OCI-M1 (cell line): ENCODE measurements at regions not wholly inside any gene's neighbourhood (a gene's known extent, or its start where the extent isn't known, plus 50 kb on each side); places are given as distances from the start of the nearest gene placed in this dataset.

ENCODE experiments used
- DNase-seq: peaks from one replicate; lab custom pipeline; 2025; lab: John Stamatoyannopoulos, UW

DNA sequence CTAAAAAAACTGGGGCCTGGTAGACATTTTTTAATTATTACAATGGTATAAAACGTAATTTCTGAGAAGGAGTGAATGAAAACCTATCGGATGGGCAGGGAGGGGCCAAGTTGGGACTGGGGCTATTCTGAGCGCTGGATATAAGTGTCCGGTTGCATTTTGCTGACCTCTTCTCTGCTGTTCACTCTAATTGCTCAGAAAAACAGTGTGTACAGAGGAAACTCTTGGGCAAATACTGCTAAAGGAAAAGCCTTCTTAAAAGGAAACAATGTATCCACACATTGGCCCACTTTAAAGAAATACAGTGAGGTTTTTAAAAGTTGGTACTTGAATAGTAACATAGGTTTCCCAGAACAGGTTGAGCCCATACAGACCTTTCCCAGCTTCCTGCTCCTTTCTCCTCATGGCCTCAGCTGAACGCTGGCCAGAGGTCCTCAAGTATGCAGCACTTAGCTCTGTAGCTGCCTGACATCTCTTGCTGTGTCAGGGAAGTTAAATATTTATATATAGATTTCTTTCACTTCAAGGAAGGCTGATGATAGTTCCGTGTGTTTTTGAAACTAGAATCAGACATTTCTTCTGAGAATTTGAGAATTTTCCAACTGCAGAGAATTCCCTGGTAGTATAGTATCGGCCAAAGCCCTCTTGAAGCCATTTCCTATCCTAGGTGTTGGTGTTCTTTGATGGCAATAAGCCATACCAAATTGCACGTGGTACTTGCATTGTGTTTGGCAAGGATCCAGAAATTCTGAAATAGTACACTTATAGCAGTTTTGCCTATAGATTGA is 97.1 kb upstream of the SLC4A4 start:
- no peak for DNase-seq

DNA sequence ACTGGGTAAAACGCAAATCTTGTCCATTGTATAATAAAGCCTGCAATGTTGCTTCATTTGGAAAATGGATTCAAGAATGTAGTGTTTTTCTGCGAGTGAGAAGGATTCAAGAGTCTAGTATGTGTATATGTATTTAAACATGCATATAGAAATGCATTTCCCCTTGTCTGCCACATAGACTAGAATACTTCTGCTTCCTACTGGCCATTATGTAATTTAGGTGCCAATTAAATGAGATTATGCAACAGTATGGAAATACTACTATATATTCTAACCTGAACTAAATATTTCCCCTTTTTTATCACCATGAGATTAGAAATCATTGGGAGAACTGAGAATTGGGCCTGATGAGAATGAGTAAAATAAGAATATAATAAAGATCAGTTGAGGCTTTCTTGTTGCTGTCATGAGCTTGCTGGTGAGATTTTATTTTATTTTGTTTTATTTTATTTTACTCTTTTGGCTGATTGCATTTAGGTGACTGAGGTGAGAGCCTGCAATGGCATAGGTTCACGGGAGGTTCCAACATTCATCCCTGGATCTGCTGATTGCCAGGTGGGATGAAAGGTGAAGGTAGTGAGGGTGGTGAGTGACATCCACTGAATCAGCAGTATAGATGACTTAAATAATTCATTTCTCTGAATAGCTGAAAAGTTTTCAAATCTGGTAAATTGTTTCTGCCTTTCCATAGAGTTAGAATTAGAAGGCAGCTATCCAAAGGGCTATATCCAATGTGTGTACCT is 95.6 kb upstream of the SLC4A4 start:
- peak; percentile 36 for DNase-seq

DNA sequence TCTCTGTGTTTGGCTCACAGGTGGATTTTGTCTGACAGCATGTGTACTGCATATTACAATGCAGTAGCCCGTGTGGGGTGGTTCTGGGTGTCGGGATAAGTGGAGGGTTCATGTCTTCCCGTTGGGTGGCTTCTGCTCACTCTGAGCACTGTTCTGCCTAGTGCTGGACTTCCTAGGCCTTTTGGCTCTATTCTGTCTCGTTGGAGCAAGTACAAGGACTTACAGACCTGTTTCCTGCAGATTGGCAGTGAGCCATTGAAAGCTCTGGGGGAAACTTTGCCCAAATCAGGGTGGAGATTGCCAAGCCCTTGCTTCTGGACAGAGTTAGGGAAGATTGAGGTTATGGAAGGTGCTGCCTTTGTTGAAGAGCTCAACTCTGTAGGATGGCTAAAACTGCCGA is 91.1 kb upstream of the SLC4A4 start:
- DNase-seq: no peak

DNA sequence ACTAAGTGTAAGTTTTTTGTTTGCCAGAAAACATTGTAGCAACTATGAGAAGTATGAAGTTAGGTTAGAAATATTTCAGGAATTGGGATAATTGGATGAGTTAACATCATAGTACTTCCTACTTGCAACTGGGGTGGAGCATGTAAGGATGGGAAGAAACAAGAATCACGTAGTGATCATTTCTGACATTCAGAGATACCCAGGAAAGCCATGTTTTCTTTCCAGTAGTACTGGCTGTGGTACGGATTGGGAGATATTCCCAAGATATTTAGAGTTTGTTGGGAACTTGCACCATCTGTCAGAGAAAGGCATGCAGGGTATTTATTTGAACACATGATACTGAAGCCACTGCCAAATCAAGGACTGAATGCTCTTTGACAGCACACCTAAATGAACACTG is 87.6 kb upstream of the SLC4A4 start:
- no peak for DNase-seq

- no peak for DNase-seq
These were observed 85.3 kb upstream of the SLC4A4 start for GRCh38 chr4:71253545-71253944.

DNA sequence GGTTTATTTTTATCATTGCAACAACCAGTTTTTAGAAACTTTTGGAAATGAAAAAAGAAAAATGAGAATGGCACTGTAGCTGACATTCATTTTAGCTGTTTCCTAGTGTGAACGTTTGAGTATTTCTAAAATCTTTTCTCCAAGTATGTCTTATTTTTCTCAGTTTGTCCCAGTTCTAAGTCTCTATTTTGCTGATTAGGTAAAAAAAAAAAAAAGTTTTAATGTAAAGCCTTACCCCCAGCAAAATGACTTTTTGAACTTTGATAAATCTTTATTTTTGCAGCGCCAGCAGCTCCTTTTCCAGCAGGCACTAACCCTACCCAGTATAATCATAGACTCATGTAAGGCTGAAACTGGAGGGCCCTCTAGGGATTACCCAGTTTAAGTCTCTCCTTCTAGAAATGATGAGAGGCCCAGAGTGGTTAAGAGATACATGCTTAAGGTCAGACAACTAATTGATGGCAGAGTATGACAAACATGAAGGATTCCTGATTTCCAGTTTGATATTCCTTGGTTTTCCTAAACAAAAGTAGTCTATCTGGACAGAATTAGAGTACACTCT is 84.3 kb upstream of the SLC4A4 start:
- peak; percentile 13 for DNase-seq

- no peak for DNase-seq
These were observed 82.8 kb upstream of the SLC4A4 start for GRCh38 chr4:71255976-71256375.

DNA sequence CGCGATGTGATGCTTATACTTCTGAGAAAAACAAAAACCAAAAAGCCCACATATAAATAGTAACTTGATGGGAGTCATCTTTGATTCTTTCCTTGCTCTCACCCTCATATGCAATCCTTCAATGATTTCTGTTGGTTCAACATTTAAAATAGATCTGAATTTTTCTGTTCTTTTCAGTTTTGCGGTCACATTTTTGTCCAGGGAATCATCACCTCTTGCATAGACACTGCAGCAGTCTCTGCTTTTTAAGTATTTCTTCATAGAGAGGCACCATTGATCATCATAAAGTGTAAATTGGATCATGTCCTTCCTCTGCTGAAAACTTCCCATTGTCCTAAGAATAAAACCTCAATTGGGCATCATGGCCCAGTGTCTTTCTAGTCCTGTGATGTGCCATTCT is 81.1 kb upstream of the SLC4A4 start:
- no peak for DNase-seq

DNA sequence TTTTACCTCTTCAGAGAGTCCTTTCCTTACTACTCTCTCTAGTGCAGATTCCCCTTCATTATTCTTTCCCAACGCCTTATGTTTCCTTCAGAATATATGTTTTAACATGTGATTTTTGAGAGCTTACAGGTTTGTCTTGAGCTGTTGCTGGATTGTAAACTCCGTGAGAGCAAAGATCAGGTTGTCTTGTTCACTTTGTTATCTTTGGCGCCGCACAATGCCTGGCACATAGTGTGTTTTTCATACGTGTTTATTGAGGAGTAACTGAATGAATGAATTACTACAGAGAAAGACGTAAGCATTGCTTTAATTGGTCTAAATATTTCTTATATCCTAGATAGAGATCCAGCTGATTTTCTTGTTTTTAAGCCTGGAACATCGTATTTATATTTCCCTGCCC is 80.5 kb upstream of the SLC4A4 start:
- no peak for DNase-seq

DNA sequence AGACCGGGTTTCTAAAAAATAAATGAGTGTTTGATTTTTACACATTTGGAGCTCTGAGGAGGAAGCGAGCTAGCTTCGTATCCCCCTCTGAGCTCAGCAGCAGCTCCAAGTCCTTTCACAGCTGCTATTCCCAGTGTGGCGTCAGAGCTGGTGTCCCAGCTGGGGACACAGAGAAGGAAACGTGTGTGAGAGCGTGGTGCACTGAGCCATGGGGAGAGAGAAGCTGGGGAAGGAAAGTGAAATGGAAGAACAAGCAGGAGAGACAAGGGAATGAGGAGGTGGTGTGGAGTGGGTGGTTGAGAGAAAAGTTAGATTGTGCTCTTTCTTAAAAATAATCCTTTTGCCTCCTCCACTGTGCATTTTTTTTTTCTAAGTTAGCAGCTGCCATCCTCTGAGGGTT is 79.5 kb upstream of the SLC4A4 start:
- no peak for DNase-seq

DNA sequence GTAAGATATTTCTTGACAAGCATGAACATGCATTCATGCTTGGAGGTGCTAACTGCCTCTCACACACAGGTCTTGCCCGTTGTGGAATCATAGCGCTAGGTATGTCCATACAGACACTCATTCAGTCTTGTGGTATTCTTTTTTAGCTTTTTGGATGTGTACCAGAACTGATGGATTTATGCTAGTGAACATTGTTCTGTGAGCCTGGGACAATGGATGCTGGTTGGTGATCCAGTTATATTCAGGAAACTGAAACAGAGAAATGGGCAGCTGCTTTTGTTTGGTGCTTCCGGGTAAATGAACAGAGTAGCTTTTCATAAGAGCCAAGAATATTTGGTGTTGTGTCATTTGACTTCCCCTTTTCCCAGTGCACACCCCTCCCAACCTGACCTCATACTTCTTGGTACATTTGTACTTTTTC is 78.9 kb upstream of the SLC4A4 start:
- peak; percentile 65 for DNase-seq

- DNase-seq: peak; percentile 12
These were observed 78.3 kb upstream of the SLC4A4 start for GRCh38 chr4:71260544-71260943.

DNA sequence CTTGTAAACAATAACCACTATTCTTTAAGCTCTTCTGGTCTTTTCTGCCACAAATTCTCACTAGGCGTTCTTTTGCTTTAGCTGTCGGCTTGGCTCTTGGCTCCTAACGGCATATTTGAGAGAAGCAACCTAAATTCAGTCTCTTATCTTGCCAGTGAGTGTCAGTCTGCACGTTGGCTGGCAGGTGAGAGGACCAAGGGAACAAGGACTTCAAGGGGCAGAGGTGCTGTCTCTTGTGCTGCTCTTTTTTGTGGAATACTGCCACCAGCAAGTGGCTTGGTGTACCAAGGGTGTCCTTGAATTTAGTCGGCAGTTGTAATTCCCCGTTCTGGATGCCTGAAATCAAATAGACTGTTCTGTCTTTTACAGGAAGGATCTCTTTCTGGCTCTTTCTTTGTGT is 77.8 kb upstream of the SLC4A4 start:
- no peak for DNase-seq

- DNase-seq: no peak
These were observed 77.1 kb upstream of the SLC4A4 start for GRCh38 chr4:71261633-71262121.

DNA sequence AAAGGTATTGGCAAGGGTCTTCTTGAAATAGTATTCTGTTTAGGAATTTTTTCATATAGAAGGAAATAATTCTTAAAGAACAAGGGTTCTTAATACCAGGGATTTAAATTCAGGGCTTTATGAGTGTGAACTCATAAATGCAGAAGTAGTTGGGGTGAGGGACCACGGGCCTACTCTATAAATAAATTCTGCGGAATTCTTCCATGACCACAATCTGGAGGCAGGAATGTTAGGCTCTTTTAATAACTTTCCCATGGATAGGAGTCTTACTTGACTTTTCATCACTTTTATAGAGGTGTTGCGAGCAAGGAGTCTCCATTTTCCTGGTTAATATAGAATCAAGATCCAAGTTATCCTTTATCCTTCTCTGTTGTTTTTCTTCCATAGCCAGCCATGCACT is 76.7 kb upstream of the SLC4A4 start:
- DNase-seq: no peak

DNA sequence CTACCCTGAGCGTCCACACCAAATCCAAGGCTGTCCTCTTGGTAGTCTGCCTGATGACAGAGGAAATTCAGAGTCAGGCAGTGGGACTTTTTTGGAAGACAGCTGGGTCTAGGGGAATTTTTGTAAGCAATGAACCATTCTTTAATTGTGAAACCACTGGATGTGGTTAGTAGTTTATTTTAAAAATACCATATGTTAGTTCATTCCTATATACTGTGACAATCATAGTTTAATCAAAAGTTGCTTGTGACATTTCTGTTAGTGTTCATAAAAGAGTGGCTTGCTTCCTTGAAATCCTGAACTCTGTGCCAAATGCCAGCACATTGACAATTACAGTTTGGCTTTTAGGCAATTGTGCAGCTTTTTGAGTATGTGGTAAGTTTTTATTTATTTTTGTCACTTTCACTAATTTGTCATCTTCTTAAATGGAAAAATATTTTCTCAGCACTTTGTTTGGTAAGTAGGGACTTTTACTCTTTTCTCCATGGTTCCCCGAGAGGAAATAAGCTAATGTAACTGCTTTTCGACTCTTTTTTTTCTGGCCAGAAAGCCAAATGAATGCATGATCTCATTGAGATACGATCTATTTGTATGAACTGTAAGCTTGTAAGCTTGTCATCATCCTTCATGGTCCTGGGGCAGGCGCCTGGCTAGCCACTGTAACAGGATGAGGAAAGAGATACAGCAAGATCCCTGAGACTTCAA is 72.6 kb upstream of the SLC4A4 start:
- no peak for DNase-seq

DNA sequence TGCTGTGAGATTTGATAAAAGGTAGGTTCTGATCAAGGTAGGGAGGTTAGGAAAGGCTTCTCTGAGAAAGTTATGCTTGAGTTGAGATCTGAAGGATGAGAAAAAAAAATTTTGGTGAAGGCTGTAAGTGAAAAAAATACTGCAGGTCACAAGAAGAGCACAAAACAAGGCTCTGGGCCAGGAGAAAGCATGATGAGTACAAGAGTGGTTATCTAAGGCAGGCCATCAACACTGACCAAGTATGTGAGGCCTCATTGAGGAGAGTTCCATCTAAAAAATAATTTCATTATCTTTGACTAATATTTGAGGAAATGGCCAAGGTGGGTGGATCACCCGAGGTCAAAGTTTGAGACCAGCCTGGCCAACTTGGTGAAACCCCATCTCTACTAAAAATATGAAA is 71.6 kb upstream of the SLC4A4 start:
- no peak for DNase-seq

DNA sequence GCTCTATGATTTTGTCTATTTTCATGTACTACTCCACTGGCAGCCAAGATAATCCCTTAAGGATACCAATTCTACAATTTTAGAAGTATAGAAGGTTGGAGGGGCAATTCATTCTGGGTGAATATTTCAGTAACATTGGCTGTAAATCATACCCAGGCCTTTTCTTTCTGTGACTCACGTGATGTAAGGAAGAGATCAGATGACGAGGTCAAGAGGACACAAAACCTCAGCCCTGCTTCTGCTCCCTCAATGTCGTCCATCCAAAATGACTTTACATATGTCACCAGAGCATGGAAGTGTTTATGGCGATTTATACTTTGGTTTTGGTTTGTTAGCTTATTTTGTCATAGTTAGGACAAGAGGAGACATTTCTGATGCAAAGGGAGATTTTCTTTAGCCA is 70.7 kb upstream of the SLC4A4 start:
- DNase-seq: peak; percentile 16

GRCh38 chr4:71269233-71269632 is 69.6 kb upstream of the SLC4A4 start:
- DNase-seq: no peak

DNA sequence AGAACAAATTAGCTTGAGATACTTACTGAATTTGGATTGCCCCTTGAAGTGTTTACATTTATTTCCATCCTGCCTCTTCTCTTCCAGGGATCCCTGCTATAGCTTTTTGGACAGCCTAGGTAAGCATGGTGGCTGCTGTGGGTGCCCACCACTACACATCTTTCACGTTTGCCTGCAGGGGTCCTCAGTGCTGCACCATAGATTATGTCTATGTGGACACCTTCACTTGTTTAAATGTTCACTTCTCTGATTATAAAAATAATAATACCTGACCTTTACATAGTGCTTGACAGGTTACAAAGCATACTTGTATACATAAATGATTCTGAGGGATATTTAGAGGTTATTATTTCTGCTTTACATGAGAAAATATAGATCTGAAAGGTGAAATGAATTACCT is 67.9 kb upstream of the SLC4A4 start:
- DNase-seq: peak; percentile 64

DNA sequence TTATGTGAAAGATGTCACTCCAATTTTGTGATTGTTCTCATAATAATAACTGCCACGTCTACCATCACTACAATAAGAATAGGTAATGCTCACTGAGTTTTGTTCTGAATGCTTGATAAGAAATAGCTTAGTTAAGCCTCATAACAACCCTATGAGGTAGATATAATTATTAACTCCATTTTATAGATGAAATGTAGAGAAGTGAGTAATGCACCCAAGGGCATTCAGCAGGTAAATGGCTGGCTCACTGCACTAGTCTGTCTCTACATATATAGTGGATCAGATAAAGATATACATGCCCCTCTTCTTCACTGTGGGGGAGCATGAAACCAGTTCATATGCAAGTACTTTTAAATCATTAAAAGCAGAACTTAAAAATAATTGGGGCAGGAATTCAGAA is 65.8 kb upstream of the SLC4A4 start:
- DNase-seq: no peak

DNA sequence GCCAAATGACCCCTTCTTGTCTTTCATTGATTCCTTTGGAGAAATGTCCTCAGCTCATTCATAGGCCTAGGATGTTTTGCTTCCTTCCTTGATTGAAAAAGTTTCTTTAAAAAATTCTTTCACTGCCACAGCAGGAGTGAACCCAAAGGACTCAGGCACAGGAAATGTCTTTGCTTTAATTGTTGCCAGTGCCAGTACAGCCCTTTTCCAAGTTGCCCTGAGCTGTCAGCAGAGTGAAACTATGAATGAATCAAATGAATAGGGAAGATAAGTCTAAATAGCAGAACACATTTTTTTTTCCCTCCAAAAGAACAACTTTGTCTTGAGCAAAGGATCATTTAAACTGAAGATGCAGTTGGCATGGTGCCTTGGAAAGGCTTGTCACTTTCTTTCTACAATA is 63.8 kb upstream of the SLC4A4 start:
- DNase-seq: no peak

DNA sequence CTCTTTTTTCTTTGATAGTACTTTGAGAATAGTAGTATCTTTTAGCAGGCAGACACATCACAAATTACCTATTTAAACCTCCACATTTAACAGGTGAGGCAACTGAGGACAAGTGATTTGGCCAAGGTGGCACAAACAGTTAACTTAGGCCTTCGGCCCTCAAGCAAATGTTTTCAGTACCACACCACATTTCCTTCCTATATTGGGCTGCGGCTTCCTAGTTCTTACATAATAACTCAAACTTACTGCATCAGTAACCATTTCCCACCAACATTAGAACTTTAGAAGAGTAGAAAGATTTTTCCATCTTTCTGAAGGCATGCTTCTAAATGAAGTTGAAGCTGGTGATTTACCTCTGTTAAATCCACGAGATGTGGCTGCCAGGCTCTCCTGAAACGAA is 63.2 kb upstream of the SLC4A4 start:
- no peak for DNase-seq
